Parathyroid adenoma (tissue), 2 donors: ENCODE measurements at regions not wholly inside any gene's neighbourhood (a gene's known extent, or its start where the extent isn't known, plus 50 kb on each side); places are given as distances from the start of the nearest gene placed in this dataset.

ENCODE experiments used
- H2AFZ ChIP-seq: fragments of 300-600 bp; sonication (generic); one replicate; pipeline ENCODE4 v1.7.0; 2017; ENCODE audit warnings: antibody characterized with exemption, mild to moderate bottlenecking
- H3K27ac ChIP-seq: fragments of 300-600 bp; sonication (generic); one replicate; pipeline ENCODE4 v1.7.0; 2017
- H3K27me3 ChIP-seq: fragments of 300-600 bp; sonication (generic); one replicate; pipeline ENCODE4 v1.7.0; 2017; ENCODE audit warnings: low read length; ENCODE audit not compliant: control insufficient read depth, insufficient read depth
- H3K36me3 ChIP-seq: fragments of 300-600 bp; sonication (generic); one replicate; pipeline ENCODE4 v1.7.0; 2017; ENCODE audit warnings: low read length; ENCODE audit not compliant: control insufficient read depth, insufficient read depth
- H3K4me1 ChIP-seq: fragments of 300-600 bp; sonication (generic); one replicate; pipeline ENCODE4 v1.7.0; 2017; ENCODE audit warnings: control low read depth
- H3K4me2 ChIP-seq: fragments of 300-600 bp; sonication (generic); one replicate; pipeline ENCODE4 v1.7.0; 2017; ENCODE audit warnings: low read length
- H3K4me3 ChIP-seq: fragments of 300-600 bp; sonication (generic); one replicate; pipeline ENCODE4 v1.7.0; 2017; ENCODE audit warnings: low read depth, low read length
- H3K79me2 ChIP-seq: fragments of 300-600 bp; sonication (generic); one replicate; pipeline ENCODE4 v1.7.0; 2017; ENCODE audit warnings: control low read depth
- H3K9ac ChIP-seq: fragments of 300-600 bp; sonication (generic); one replicate; pipeline ENCODE4 v1.7.0; 2017; ENCODE audit warnings: mild to moderate bottlenecking
- H3K9me3 ChIP-seq: fragments of 300-600 bp; sonication (generic); one replicate; pipeline ENCODE4 v1.7.0; 2017; ENCODE audit warnings: low read length; ENCODE audit not compliant: control insufficient read depth
- TF ChIP-seq, protein P1 (sequence below): fragments of 300-600 bp; sonication (generic); IDR thresholded peaks from one replicate; pipeline ENCODE4 v1.7.0; 2017; ENCODE audit warnings: antibody characterized with exemption, mild to moderate bottlenecking
- donor health status: primary hyperparathyroidism.

GRCh38 chr2:155424518-155424917, 726.0 kb downstream of the KCNJ3 start:
- H3K4me2 ChIP-seq = no peak overlapping the region
- TF ChIP-seq, protein P1, sequence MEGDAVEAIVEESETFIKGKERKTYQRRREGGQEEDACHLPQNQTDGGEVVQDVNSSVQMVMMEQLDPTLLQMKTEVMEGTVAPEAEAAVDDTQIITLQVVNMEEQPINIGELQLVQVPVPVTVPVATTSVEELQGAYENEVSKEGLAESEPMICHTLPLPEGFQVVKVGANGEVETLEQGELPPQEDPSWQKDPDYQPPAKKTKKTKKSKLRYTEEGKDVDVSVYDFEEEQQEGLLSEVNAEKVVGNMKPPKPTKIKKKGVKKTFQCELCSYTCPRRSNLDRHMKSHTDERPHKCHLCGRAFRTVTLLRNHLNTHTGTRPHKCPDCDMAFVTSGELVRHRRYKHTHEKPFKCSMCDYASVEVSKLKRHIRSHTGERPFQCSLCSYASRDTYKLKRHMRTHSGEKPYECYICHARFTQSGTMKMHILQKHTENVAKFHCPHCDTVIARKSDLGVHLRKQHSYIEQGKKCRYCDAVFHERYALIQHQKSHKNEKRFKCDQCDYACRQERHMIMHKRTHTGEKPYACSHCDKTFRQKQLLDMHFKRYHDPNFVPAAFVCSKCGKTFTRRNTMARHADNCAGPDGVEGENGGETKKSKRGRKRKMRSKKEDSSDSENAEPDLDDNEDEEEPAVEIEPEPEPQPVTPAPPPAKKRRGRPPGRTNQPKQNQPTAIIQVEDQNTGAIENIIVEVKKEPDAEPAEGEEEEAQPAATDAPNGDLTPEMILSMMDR = no peak
- no peak overlapping the region for H3K27ac ChIP-seq
- H3K36me3 ChIP-seq = no peaks in the 10 kb centered on the region
- H3K9ac ChIP-seq = no peak overlapping the region
- no peak overlapping the region for H2AFZ ChIP-seq
- H3K4me3 ChIP-seq = no peak overlapping the region
- H3K4me1 ChIP-seq = no peaks in the 10 kb centered on the region
- H3K9me3 ChIP-seq = no peaks in the 10 kb centered on the region
- no peaks in the 10 kb centered on the region for H3K79me2 ChIP-seq
- no peaks in the 10 kb centered on the region for H3K27me3 ChIP-seq

DNA sequence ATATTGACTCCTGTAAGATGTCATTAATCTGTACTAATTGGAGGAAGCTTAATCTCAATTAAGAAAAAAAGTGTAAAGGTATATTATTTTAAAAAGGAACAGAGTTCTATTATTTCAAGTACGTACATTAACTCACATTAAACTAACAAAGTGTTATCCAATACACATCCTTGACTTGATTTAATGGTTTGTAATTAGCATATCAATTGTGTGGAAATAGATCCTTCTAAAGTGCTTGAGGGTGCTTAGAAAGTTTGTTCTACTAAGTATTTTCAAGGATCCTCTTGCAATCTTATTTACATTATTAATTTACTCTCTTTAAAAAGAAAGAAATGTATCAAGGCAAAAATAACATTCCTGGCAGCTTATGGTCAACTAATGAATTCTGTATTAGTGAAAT, 720.3 kb downstream of the KCNJ3 start:
- no peaks in the 10 kb centered on the region for H3K27me3 ChIP-seq
- no peaks in the 10 kb centered on the region for H3K79me2 ChIP-seq
- no peak overlapping the region for H3K27ac ChIP-seq
- H3K4me1 ChIP-seq = no peaks in the 10 kb centered on the region
- no peak overlapping the region for H3K4me2 ChIP-seq
- no peak overlapping the region for H2AFZ ChIP-seq
- TF ChIP-seq, protein P1 = no peak
- H3K9me3 ChIP-seq = no peaks in the 10 kb centered on the region
- H3K4me3 ChIP-seq = no peak overlapping the region
- no peak overlapping the region for H3K9ac ChIP-seq
- no peaks in the 10 kb centered on the region for H3K36me3 ChIP-seq

- Histone ChIP-seq H2AFZ (no peak overlapping the region), H3K79me2 (no peaks in the 10 kb centered on the region)
Observed at GRCh38 chr2:155412598-155412997, 714.1 kb downstream of the KCNJ3 start.

DNA sequence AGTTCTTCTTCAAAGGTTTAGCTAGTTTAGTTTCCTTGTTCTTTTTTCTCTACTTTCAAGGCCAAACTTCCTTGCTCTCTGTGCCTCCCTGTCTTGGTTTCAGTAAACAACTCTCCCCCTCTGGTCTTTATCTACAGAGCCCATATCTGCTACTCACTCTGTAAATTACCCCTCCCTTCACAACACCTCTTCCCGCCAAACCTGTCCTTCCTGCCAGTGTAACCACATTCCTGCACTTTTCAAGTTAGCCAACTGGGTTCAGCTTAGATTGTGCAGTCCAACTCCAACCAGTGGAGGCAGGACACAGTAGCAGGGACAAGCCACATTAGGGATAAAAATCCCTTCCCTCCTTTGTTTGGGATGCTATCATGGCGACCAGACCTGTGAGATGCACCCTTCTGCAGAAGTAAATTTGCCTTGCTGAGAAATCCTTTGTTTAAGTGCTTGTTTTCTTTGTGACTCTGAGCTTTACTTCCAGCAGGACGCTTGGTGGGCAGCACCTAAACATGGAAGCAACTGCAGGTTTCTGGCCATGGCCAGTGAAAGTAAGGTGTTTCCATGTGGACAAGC, 706.0 kb downstream of the KCNJ3 start:
- Histone ChIP-seq H3K4me2 (no peak overlapping the region), H2AFZ (no peak overlapping the region), H3K27ac (no peak overlapping the region), H3K79me2 (no peaks in the 10 kb centered on the region), H3K4me1 (no peaks in the 10 kb centered on the region), H3K4me3 (no peak overlapping the region), H3K9ac (no peak overlapping the region), H3K27me3 (no peaks in the 10 kb centered on the region), H3K36me3 (no peaks in the 10 kb centered on the region), H3K9me3 (no peaks in the 10 kb centered on the region)
- TF ChIP-seq, protein P1 = no peak

More at GRCh38 chr2:155412598-155412997, 714.1 kb downstream of the KCNJ3 start:
- no peaks in the 10 kb centered on the region for H3K27me3 ChIP-seq
- no peak overlapping the region for H3K27ac ChIP-seq
- no peak overlapping the region for H3K4me3 ChIP-seq
- H3K4me2 ChIP-seq = no peak overlapping the region
- no peaks in the 10 kb centered on the region for H3K36me3 ChIP-seq
- no peaks in the 10 kb centered on the region for H3K4me1 ChIP-seq
- TF ChIP-seq, protein P1 = no peak
- no peak overlapping the region for H3K9ac ChIP-seq
- no peaks in the 10 kb centered on the region for H3K9me3 ChIP-seq

DNA sequence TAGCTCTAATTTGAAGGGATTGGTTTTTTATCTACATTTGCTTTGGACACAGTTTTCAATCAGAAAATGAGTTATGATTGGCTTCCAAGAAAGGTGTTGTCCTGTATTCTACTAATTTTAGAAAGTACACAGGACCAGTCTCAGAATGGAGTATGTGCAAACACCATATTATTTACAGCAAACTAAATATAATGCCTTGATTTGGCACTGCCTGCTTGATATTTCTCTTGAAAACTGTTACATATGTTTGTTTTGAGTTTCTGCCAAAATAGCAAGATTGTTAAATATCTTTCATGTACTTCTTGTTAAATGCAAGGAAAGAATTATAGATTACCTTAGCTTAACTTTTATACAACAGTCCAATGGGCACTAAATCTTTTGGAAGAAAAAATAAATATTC, 694.9 kb downstream of the KCNJ3 start:
- Histone ChIP-seq H3K27ac (no peak overlapping the region), H3K27me3 (no peaks in the 10 kb centered on the region), H3K4me3 (no peak overlapping the region), H3K79me2 (no peaks in the 10 kb centered on the region), H3K36me3 (no peaks in the 10 kb centered on the region), H2AFZ (no peak overlapping the region), H3K9ac (no peak overlapping the region), H3K4me1 (no peaks in the 10 kb centered on the region), H3K4me2 (no peak overlapping the region), H3K9me3 (no peaks in the 10 kb centered on the region)
- TF ChIP-seq, protein P1 = no peak
